ENCODE measurements at regions not wholly inside any gene's neighbourhood (a gene's known extent, or its start where the extent isn't known, plus 50 kb on each side); places are given as distances from the start of the nearest gene placed in this dataset.

- H4K20me1 ChIP-seq (ENCODE audit: insufficient read depth) = no peaks in the 10 kb centered on the region
- no peaks in the 10 kb centered on the region; the same call in 1 of the 2 replicates for H3K9me2 ChIP-seq (ENCODE audit: insufficient read depth)
- DNase-seq (ENCODE audit: low read depth, low spot score) (no peak), ATAC-seq (no peak)
- no peak overlapping the region for H3K4me3 ChIP-seq (replicated peaks in 1 of 2; ENCODE audit: low read depth in 1 of 2, low read length in 2 of 2)
- no peak for TF ChIP-seq EZH2phosphoT487 (IDR thresholded peaks at IDR 0.05; ENCODE audit: borderline replicate concordance)
- no peak for TF ChIP-seq SP1 (IDR thresholded peaks at IDR 0.05; ENCODE audit: low read depth)
- no peak for TF ChIP-seq MAX (IDR thresholded peaks at IDR 0.05)
- TF ChIP-seq ZFX (IDR thresholded peaks at IDR 0.05) = no peak
- no peak for TF ChIP-seq ELF1 (IDR thresholded peaks at IDR 0.05; ENCODE audit: borderline replicate concordance, low read depth)
- no peak for TF ChIP-seq JUND (IDR thresholded peaks at IDR 0.05)
- TF ChIP-seq YY1 (IDR thresholded peaks at IDR 0.05; ENCODE audit: extremely low read depth, insufficient replicate concordance, low read depth, low read length) = no peak
- no peak for TF ChIP-seq CEBPB (IDR thresholded peaks at IDR 0.05; ENCODE audit: low read depth)
- no peak for TF ChIP-seq REST (IDR thresholded peaks at IDR 0.05; ENCODE audit: low read depth)
- no peak for TF ChIP-seq POLR2AphosphoS5 (IDR thresholded peaks at IDR 0.05; ENCODE audit: low read depth, low read length)
- no peak for TF ChIP-seq ZBTB33 (IDR thresholded peaks at IDR 0.05; ENCODE audit: extremely low read depth, insufficient replicate concordance, low read length)
- no peaks in the 10 kb centered on the region for H3K27me3 ChIP-seq (ENCODE audit: insufficient read depth, low read length)
- H3K36me3 ChIP-seq (ENCODE audit: control insufficient read depth in 1 of 2, insufficient read depth in 2 of 2, low read length in 2 of 2) = no peaks in the 10 kb centered on the region
- no peak overlapping the region for H3K4me2 ChIP-seq (ENCODE audit: low read length)
- peaks cover 0 to 42% of the 10 kb centered on the region in 2 experiments; a peak in 2 of 4 replicates for H3K4me1 ChIP-seq (ENCODE audit: control insufficient read depth in 1 of 2, insufficient read depth in 2 of 2, low read length in 2 of 2)
- no peaks in the 10 kb centered on the region for H3K79me2 ChIP-seq (ENCODE audit: insufficient read depth, low read length)
- intact Hi-C loops (cut with micrococcal nuclease) = no loop called here
- ChIA-PET POLR2A (no interaction called here), RAD21 (ENCODE audit: low non-redundant PET in 1 of 2, low total read pairs in 2 of 2, uncharacterized antibody in 2 of 2, unreplicated experiment in 2 of 2) (no interaction called here), CTCF (no interaction called here)
- H3K27ac ChIP-seq (ENCODE audit: low read depth, low read length) = no peak overlapping the region
- H3K9ac ChIP-seq (ENCODE audit: low read length) = no peak overlapping the region
- no peaks in the 10 kb centered on the region for H3K9me3 ChIP-seq (ENCODE audit: control insufficient read depth in 1 of 2, insufficient read depth in 1 of 2, low read depth in 1 of 2, low read length in 2 of 2)
- H2AFZ ChIP-seq (ENCODE audit: low read depth, low read length, poor library complexity, severe bottlenecking) = no peak overlapping the region
- BruUV-seq (replicated peaks) = no TSS peak
Measured at GRCh38 chr1:178607718-178608408, 95.0 kb downstream of the TEX35 start.
